Brain microvascular endothelial cell (primary cell): ENCODE measurements at regions not wholly inside any gene's neighbourhood (a gene's known extent, or its start where the extent isn't known, plus 50 kb on each side); places are given as distances from the start of the nearest gene placed in this dataset.
"Not testable (repeated sequence)": the region's sequence is repeated elsewhere in the genome, so short reads cannot be mapped to it uniquely, and the experiment has no call there.

ENCODE experiments used
- DNase-seq: peaks from one replicate; pipeline ENCODE4 v3.0.0-alpha.2; 2020
- H3K27ac ChIP-seq: fragments of 250-450 bp; sonication (Bioruptor Pico); 2 replicates; pipeline ENCODE4 v1.5.1; 2020; ENCODE audit warnings: mild to moderate bottlenecking, moderate library complexity
- H3K27me3 ChIP-seq: fragments of 250-450 bp; sonication (Bioruptor Pico); replicated peaks from 2 replicates; pipeline ENCODE4 v1.5.1; 2020; ENCODE audit warnings: mild to moderate bottlenecking
- H3K36me3 ChIP-seq: fragments of 250-450 bp; sonication (Bioruptor Pico); replicated peaks from 2 replicates; pipeline ENCODE4 v1.5.1; 2020; ENCODE audit warnings: mild to moderate bottlenecking
- H3K4me3 ChIP-seq: 2 replicates; pipeline ENCODE4 v1.5.1; 2011; ENCODE audit warnings: low read depth, mild to moderate bottlenecking, control low read depth, low read length, moderate library complexity
- in situ Hi-C: cut with HindIII; loops from 2 replicates; pipeline ENCODE4 v1.10.0; 2017; ENCODE audit warnings: low sequenced_read_pairs, low pct_ligation_motif_present
- TF ChIP-seq, protein P1 (sequence below): IDR thresholded peaks from 2 replicates; pipeline ENCODE4 v1.5.1; 2011; ENCODE audit warnings: low read depth, mild to moderate bottlenecking, moderate library complexity, low read length, control low read depth, inconsistent platforms; ENCODE audit errors: missing control alignments

DNA sequence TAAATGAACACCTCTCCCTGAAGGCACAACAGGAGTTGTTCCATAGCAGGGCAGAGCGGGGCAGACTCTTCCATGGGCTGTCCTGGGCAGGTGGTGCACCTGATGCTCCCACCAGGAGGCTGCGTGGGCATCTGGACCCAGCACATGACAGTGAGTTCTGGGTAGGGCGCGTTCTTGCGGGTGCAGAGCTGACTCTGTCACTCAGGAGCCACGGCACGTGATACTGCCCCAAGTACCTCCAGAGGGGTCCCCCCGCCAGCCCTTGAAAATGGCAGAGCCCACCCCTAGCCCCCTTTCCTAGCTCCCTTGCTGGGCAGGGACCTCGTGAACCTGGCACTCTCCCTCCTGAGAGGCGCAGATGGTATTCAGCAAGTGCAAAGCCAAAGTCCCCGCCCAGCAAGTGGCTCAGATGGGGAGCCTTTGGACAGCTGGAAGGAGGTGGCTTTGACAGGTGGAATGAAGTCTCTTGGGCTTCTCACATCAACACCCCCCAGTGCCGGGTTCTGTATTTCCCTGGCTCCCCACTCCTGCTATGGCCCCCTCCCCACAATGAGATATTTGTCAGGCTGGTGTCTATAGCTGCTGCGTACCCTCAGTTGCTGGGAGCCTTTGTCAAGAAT is 172.1 kb downstream of the TBC1D2B start:
- no peak for DNase-seq
- Histone ChIP-seq H3K27ac (no peak overlapping the region), H3K36me3 (no peaks in the 10 kb centered on the region), H3K4me3 (no peak overlapping the region), H3K27me3 (no peaks in the 10 kb centered on the region)
- TF ChIP-seq, protein P1, sequence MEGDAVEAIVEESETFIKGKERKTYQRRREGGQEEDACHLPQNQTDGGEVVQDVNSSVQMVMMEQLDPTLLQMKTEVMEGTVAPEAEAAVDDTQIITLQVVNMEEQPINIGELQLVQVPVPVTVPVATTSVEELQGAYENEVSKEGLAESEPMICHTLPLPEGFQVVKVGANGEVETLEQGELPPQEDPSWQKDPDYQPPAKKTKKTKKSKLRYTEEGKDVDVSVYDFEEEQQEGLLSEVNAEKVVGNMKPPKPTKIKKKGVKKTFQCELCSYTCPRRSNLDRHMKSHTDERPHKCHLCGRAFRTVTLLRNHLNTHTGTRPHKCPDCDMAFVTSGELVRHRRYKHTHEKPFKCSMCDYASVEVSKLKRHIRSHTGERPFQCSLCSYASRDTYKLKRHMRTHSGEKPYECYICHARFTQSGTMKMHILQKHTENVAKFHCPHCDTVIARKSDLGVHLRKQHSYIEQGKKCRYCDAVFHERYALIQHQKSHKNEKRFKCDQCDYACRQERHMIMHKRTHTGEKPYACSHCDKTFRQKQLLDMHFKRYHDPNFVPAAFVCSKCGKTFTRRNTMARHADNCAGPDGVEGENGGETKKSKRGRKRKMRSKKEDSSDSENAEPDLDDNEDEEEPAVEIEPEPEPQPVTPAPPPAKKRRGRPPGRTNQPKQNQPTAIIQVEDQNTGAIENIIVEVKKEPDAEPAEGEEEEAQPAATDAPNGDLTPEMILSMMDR: no peak
- in situ Hi-C loops: no loop called here

DNA sequence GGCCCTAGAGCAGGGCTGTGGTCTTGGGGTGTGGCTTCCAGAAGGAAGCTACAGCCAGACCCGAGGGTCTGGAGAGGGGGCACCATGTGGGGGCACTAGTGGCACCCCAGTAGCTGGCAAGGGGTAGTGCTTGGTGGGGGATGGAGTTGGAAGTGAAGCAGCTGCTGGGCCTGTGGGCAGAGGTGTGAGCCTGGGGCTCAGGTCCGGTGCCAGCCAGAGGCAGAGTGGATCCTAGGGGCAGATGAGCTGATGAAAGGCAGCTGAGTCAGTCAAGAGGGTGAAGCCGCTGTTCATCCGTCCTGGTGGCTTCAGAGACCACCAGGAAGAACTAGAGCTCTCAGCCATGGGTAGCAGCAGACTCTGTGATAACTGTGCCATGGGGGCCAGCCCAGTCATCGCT is 172.6 kb downstream of the TBC1D2B start:
- TF ChIP-seq, protein P1: no peak
- in situ Hi-C loops: no loop called here
- H3K36me3 ChIP-seq: no peaks in the 10 kb centered on the region

DNA sequence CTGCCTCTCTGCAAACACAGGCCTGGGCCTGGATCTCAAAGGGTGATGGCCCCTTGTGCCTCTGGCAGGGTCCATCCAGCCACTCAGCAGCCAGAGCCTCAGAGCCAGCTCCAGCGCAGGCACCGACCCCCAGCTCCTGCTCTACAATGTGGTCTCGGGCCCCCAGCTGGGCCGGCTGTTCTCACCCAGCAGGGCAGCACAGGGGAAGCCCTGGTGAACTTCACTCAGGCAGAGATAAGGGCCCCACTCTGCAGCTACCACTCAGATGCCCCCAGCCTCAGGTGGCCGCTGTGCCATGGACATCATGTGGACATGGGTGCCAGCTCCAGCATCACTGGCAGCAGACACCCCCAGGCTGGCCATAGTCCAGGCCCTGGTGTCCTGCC is 173.1 kb downstream of the TBC1D2B start:
- no peak for DNase-seq
- TF ChIP-seq, protein P1: no peak
- in situ Hi-C loops: no loop called here
- Histone ChIP-seq H3K36me3 (no peaks in the 10 kb centered on the region), H3K27me3 (no peaks in the 10 kb centered on the region), H3K27ac (no peak overlapping the region), H3K4me3 (no peak overlapping the region)

More for the DNA sequence above, 172.6 kb downstream of the TBC1D2B start:
- Histone ChIP-seq H3K4me3 (no peak overlapping the region), H3K27ac (no peak overlapping the region), H3K27me3 (no peaks in the 10 kb centered on the region)
- no peak for DNase-seq

DNA sequence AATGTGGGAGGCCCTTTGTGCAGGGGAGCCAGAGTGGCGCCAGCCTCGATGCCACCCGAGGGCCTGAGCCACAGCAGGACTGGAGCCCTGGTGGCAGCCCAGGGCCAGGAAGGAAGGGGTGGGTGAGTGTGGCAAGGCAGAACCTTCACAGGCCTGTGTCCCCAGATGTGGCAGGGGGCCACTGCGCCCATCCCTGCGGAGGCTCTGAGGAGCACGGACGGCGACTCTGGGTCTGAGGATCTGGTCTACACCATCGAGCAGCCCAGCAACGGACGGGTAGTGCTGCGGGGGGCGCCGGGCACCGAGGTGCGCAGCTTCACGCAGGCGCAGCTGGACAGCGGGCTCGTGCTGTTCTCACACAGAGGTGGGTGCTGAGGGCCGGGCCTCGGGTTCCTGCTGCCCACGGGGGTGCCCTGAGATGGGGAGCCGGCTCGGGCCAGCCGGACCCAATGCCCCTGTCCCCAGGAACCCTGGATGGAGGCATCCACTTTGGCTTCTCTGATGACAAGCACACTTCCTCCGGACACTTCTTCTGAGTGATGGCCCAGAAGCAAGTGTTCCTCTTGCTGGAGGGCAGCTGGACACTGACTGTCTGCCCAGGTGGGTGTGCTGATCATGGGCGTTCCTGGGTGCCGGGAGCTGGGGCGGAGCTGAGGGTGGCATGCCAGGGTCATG is 173.6 kb downstream of the TBC1D2B start:
- H3K4me3 ChIP-seq, DNase-seq, H3K27me3 ChIP-seq, in situ Hi-C loops, H3K27ac ChIP-seq, H3K36me3 ChIP-seq: not testable (repeated sequence)

DNA sequence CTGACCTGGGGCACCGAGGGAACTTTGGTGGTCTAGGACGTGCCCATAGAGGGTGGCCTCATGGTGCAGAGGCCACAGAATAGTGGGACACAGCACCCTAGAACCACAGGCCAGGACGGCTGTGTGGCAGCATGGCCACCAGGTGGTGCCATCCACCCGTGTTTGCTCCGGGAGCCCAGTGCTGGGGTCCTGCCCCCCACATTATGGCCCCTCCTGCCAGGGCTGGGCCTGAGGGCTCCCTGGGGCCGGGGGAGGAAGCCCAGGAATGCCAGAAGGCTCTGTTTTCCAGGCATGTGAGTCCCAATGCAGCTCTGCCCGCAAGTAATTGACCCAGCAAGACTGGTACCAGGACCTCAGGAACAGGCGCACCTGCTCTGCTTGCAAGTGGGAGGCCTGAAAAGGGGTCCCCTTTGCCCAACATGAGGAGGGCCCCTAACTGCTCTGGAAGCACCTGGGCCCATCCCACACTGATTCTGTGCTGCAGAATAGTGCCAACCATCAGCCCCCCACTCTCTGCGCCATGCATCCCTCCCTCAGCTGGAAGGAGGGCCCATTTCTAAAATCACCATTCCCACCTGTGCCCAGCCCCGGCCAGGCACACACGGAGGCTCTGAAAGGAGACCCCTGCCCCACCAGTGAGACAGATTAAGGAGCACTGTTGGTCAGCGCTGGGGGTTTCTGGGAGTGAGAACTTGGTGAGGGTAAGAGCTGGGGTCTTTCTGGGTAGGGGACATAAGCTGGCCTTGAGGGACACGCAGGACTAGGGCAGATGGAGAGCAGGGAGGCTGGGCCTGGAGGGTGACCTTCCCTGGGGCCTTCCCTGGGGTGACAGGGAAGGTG is 174.4 kb downstream of the TBC1D2B start:
- DNase-seq, in situ Hi-C loops: not testable (repeated sequence)

More for the DNA sequence above, 174.4 kb downstream of the TBC1D2B start:
- not testable (repeated sequence) for H3K27ac ChIP-seq, H3K27me3 ChIP-seq, H3K36me3 ChIP-seq, H3K4me3 ChIP-seq
- TF ChIP-seq, protein P1: peak; percentile 88
